Esophagus squamous epithelium (tissue), 5 donors: ENCODE measurements at regions not wholly inside any gene's neighbourhood (a gene's known extent, or its start where the extent isn't known, plus 50 kb on each side); places are given as distances from the start of the nearest gene placed in this dataset.
"Not testable (repeated sequence)": the region's sequence is repeated elsewhere in the genome, so short reads cannot be mapped to it uniquely, and the experiment has no call there.

Source experiments
- DNase-seq: peaks from one replicate; lab custom pipeline; 2025; lab: John Stamatoyannopoulos, UW
- H3K27ac ChIP-seq, 4 donors: fragments of 200-600 bp; sonication (generic); one replicate each; pipeline ENCODE4 v1.5.1; 2016 to 2019; ENCODE audit warnings: mild to moderate bottlenecking in 1 of 4
- H3K27me3 ChIP-seq, 4 donors: fragments of 200-600 bp; sonication (generic); 1 replicate in 3 of 4; 2 replicates in 1 of 4; pipeline versions ENCODE4 v1.5.1 to v1.6.0; 2017 to 2021; ENCODE audit warnings: antibody characterized with exemption in 1 of 4
- H3K36me3 ChIP-seq, 3 donors: fragments of 200-600 bp; sonication (generic); one replicate each; pipeline ENCODE4 v1.5.1; 2016 to 2019
- H3K4me1 ChIP-seq, 3 donors: fragments of 200-600 bp; sonication (generic); one replicate each; pipeline ENCODE4 v1.5.1; 2017 to 2019
- H3K4me3 ChIP-seq, 4 donors: fragments of 200-600 bp; sonication (generic); 1 replicate in 3 of 4; 2 replicates in 1 of 4; pipeline ENCODE4 v1.5.1; 2016 to 2019; ENCODE audit warnings: mild to moderate bottlenecking in 2 of 4, moderate library complexity in 1 of 4
- H3K9me3 ChIP-seq, 3 donors: fragments of 200-600 bp; sonication (generic); one replicate each; pipeline ENCODE4 v1.5.1; 2016 to 2019
- POLR2A ChIP-seq, 4 donors: fragments of 450-650 bp; IDR thresholded peaks; one replicate each; pipeline ENCODE4 v1.6.1; 2017; ENCODE audit warnings: antibody characterized with exemption in 4 of 4, mild to moderate bottlenecking in 4 of 4, moderate library complexity in 3 of 4
- WGBS, 2 donors: methylation state at CpG; one replicate each; pipeline ENCODE4 v1.1.5; 2018; 5-methylcytosine and 5-hydroxymethylcytosine counted together
- intact Hi-C: fragments of 100-400 bp; cut with DNase I; formaldehyde crosslinking; loops from one replicate; pipeline ENCODE4 v1.15.0; 2022
- TF ChIP-seq, protein P1 (sequence below), 6 experiments: fragments of 450-650 bp in 4 of 6; fragments of 200-600 bp in 2 of 6; sonication (generic) in 2 of 6; IDR thresholded peaks; one replicate each; pipeline ENCODE4 v1.5.1; 2016 to 2019; ENCODE audit warnings: antibody characterized with exemption in 6 of 6, mild to moderate bottlenecking in 4 of 6, moderate library complexity in 4 of 6
- donor health status: DM: yes; HTN: yes; CAD: no.

DNA sequence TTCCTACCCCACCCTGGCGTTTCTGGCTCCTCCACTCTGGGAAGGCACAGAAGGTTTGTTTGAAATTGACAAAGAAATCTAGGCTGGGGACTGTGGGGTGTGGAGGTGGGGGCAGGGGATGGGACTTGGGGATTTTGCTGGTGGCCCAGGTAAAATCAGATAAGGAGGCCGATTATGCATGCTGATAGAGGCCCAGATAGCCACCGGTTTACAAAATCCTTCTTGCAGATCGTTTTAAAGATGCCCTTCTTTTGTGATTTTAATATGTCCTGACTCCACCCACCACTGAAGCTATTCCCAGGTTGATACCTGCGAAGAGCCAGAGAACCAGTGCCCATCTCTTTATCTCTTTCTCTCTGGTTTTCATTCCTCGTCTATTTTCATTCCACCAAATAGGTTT is 104.9 kb downstream of the TFAP2C start:
- 34 to 60% methylated on average over 5 to 6 of the region's 6 CpGs for WGBS, 2 donors
- peaks cover 0 to 32% (median 0%) of the 10 kb centered on the region in 4 donors for H3K27me3 ChIP-seq
- TF ChIP-seq, protein P1, sequence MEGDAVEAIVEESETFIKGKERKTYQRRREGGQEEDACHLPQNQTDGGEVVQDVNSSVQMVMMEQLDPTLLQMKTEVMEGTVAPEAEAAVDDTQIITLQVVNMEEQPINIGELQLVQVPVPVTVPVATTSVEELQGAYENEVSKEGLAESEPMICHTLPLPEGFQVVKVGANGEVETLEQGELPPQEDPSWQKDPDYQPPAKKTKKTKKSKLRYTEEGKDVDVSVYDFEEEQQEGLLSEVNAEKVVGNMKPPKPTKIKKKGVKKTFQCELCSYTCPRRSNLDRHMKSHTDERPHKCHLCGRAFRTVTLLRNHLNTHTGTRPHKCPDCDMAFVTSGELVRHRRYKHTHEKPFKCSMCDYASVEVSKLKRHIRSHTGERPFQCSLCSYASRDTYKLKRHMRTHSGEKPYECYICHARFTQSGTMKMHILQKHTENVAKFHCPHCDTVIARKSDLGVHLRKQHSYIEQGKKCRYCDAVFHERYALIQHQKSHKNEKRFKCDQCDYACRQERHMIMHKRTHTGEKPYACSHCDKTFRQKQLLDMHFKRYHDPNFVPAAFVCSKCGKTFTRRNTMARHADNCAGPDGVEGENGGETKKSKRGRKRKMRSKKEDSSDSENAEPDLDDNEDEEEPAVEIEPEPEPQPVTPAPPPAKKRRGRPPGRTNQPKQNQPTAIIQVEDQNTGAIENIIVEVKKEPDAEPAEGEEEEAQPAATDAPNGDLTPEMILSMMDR (IDR thresholded peaks at IDR 0.05), result no peak
- TF ChIP-seq POLR2A (IDR thresholded peaks at IDR 0.05), result no peak
- H3K4me3 ChIP-seq, result no peak overlapping the region
- no peaks in the 10 kb centered on the region for H3K9me3 ChIP-seq
- intact Hi-C loops, result no loop called here
- peaks cover 0 to 5% (median 0%) of the 10 kb centered on the region in 3 donors for H3K4me1 ChIP-seq
- H3K36me3 ChIP-seq, result no peaks in the 10 kb centered on the region
- no peak overlapping the region for H3K27ac ChIP-seq
- no peak for DNase-seq

DNA sequence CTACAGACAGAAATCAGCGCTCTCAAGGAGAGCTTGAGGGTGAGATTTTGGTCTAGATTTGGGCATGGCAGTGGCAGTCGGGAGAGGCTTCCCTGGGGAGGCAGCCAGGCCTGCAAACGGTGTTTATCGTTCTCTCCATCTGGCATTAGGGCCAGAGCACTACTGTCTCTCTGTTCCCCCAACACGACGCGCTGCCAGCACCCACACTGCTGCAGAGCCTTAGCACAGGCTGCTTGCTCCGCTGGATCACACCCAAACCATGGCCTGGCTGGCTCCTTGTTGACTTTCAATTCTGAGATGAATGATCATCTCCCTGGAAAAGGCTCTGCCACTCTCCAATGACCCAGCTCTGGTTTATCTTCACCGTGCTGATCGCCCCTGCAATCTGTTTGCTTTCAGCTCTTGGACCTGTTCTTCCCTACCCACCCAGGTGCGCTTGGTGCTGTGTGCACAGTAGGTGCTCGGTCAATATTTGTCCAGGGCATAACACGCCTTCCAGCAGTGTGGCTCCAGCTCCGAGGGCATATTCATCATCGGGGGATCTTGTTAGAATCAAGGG is 106.1 kb downstream of the TFAP2C start:
- H3K4me3 ChIP-seq, result no peak overlapping the region
- 28 to 57% methylated on average over 8 to 13 of the region's 15 CpGs for WGBS, 2 donors
- DNase-seq, result no peak
- TF ChIP-seq, protein P1 (IDR thresholded peaks at IDR 0.05), result no peak
- TF ChIP-seq POLR2A (IDR thresholded peaks at IDR 0.05), result no peak
- peaks cover 0 to 5% (median 0%) of the 10 kb centered on the region in 3 donors for H3K4me1 ChIP-seq
- no peak overlapping the region for H3K27ac ChIP-seq
- peaks cover 0 to 44% (median 0%) of the 10 kb centered on the region in 4 donors for H3K27me3 ChIP-seq
- H3K36me3 ChIP-seq, result no peaks in the 10 kb centered on the region
- intact Hi-C loops, result no loop called here
- no peaks in the 10 kb centered on the region for H3K9me3 ChIP-seq

DNA sequence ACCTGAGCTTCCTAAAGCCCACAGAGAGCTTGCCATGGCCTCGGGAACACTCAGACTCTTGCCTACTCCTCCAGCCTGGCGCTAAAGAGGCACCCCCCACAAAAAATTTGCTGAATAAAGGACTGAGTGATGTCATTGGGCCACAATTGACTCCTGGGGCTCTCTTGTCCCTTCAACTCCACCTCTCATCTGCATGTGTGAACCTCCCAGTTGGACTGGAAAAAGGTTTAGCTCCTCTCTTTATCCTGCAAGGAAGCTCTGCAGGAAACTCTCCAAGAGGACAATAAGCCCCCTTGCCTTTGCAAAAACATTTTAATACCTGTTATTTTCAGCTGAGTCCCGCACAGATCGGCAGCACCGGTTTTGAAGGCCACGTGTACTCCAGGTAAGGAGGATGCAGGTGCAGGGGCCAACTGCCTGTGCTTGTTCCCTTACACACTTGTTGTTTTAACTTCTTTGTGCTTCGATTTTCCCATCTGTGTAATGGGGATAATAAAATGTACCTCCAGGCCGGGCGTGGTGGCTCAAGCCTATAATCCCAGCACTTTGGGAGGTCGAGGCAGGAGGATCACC is 107.3 kb downstream of the TFAP2C start:
- WGBS, 2 donors, result 54 to 56% methylated on average over 8 to 10 of the region's 10 CpGs
- Histone ChIP-seq H3K27me3 (peaks cover 0 to 56% (median 0%) of the 10 kb centered on the region in 4 donors), H3K4me3 (no peak overlapping the region), H3K36me3 (no peaks in the 10 kb centered on the region), H3K27ac (no peak overlapping the region), H3K9me3 (no peaks in the 10 kb centered on the region), H3K4me1 (peaks cover 0 to 5% (median 0%) of the 10 kb centered on the region in 3 donors)
- no peak for DNase-seq
- intact Hi-C loops, result no loop called here
- no peak for TF ChIP-seq POLR2A (IDR thresholded peaks at IDR 0.05)
- TF ChIP-seq, protein P1 (IDR thresholded peaks at IDR 0.05), result no peak

DNA sequence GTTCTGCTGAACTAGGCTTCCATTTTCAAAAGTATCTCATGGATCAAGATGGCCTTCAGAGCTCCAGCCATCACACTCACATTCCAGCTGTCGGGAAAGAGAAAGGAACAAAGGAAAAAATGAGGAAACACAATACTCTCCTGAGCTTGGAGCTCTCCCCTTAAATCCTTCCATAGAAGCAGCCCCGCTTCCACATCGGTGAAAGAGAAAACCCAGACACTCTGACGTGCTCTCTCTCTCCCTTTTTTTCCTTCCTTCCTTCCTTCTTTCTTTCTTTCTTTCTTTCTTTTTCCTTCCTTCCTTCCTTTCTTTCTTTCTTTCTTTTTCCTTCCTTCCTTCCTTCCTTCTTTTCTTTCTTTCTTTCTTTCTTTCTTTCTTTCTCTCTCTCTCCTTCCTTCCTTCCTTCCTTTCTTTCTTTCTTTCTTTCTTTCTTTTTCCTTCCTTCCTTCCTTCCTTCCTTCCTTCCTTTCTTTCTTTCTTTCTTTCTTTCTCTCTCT is 115.3 kb downstream of the TFAP2C start:
- intact Hi-C loops, DNase-seq, H3K36me3 ChIP-seq, H3K9me3 ChIP-seq, H3K4me3 ChIP-seq, H3K27ac ChIP-seq: not testable (repeated sequence)
- Histone ChIP-seq H3K4me1 (peaks cover 0 to 15% (median 3%) of the 10 kb centered on the region in 3 donors), H3K27me3 (peaks cover 0 to 37% (median 0%) of the 10 kb centered on the region in 4 donors)
- 83 to 85% methylated on average over 4 of the region's 4 CpGs for WGBS, 2 donors

DNA sequence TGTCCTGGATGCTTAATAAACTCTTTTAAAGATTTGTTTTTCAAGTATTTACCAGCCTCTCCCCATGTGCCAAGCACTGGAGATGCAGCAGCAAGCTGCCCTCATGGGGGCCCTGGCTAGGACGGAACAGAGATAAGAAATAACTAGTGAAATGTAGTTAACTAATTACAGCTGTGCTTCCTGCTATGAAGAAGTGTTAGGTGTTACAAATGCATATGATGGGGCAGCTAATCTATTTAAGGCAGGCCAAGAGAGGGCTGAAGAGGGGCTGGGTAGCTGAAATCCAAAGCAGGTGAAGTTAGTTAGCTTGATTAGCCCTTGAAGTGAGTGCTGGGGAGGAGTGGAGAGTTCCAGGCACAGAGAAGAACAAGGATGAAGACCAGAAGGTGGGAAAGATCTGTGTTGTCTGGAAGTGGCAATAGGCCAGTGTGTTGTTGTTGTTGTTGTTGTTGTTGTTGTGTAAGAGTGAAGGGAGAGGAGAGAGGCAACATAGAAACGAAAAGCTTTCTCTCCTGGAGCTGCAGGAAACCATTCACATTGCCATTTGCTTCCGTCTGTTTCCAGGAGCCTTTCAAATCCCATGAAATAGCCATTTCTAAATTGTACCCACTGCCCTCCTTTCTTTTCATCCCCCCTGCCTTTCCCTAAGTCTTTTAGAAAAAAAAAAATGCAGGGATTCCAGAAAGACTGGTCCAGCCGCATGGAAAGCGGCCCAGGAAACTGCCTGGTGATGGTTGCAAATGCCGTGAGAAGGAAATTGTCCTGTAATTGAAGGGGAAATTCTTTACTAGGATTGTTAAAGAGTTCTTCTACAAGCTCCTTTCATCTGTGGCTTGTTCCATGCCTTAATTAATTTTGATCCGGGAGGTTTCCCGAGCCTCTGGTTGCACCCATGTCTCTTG is 119.6 kb downstream of the TFAP2C start:
- Histone ChIP-seq H3K4me1 (peaks cover 7 to 51% (median 16%) of the 10 kb centered on the region in 3 donors), H3K36me3 (no peaks in the 10 kb centered on the region), H3K27ac (peak overlapping the region in 1 of 4 donors; percentile 57), H3K4me3 (no peak overlapping the region), H3K9me3 (no peaks in the 10 kb centered on the region), H3K27me3 (peaks cover 0 to 34% (median 0%) of the 10 kb centered on the region in 4 donors)
- 47 to 60% methylated on average over 7 to 8 of the region's 8 CpGs for WGBS, 2 donors
- intact Hi-C loops, result no loop called here
- no peak for DNase-seq
- TF ChIP-seq, protein P1 (IDR thresholded peaks at IDR 0.05), result no peak
- no peak for TF ChIP-seq POLR2A (IDR thresholded peaks at IDR 0.05)
